ENCODE measurements at regions not wholly inside any gene's neighbourhood (a gene's known extent, or its start where the extent isn't known, plus 50 kb on each side); places are given as distances from the start of the nearest gene placed in this dataset.
"Not testable (repeated sequence)": the region's sequence is repeated elsewhere in the genome, so short reads cannot be mapped to it uniquely, and the experiment has no call there.

GRCh38 chrX:150255441-150256296 lies 107.4 kb upstream of the MAMLD1 start:
- no peak for DNase-seq

GRCh38 chrX:150256297-150256650 lies 106.8 kb upstream of the MAMLD1 start:
- no peak for DNase-seq

GRCh38 chrX:150257353-150258175 lies 105.6 kb upstream of the MAMLD1 start:
- DNase-seq = no peak

GRCh38 chrX:150258176-150258425 lies 105.0 kb upstream of the MAMLD1 start:
- no peak for DNase-seq

- DNase-seq = no peak
Observed at GRCh38 chrX:150258463-150259430, 104.4 kb upstream of the MAMLD1 start.

- no peak for DNase-seq
Observed at GRCh38 chrX:150262456-150262855, 100.7 kb upstream of the MAMLD1 start.

GRCh38 chrX:150268839-150269355 lies 94.2 kb upstream of the MAMLD1 start:
- no peak for DNase-seq

GRCh38 chrX:150269605-150270254 lies 93.4 kb upstream of the MAMLD1 start:
- DNase-seq = no peak

- DNase-seq = no peak
Observed at GRCh38 chrX:150270622-150271021, 92.5 kb upstream of the MAMLD1 start.

GRCh38 chrX:150273575-150274294 lies 89.4 kb upstream of the MAMLD1 start:
- DNase-seq = not testable (repeated sequence)

GRCh38 chrX:150282953-150283352 lies 80.2 kb upstream of the MAMLD1 start:
- DNase-seq = no peak

GRCh38 chrX:150291014-150291413 lies 72.1 kb upstream of the MAMLD1 start:
- DNase-seq = no peak

- DNase-seq = no peak
Observed at GRCh38 chrX:150293311-150294013, 69.7 kb upstream of the MAMLD1 start.

- DNase-seq = no peak
Observed at GRCh38 chrX:150298841-150299551, 64.1 kb upstream of the MAMLD1 start.

GRCh38 chrX:150299579-150299978 lies 63.5 kb upstream of the MAMLD1 start:
- DNase-seq = no peak

- no peak for DNase-seq
Observed at GRCh38 chrX:150303386-150304097, 59.6 kb upstream of the MAMLD1 start.

- no peak for DNase-seq
Observed at GRCh38 chrX:150306002-150306401, 57.1 kb upstream of the MAMLD1 start.

- no peak for DNase-seq
Observed at GRCh38 chrX:150308041-150308440, 55.1 kb upstream of the MAMLD1 start.

GRCh38 chrX:150308532-150309157 lies 54.5 kb upstream of the MAMLD1 start:
- DNase-seq = no peak

All from stimulated activated CD4-positive, alpha-beta T cell treated with anti-CD3 and anti-CD28 coated beads, Interleukin-4, amount 100 ng/mL, for 24 hours (primary cell).